ENCODE measurements at regions not wholly inside any gene's neighbourhood (a gene's known extent, or its start where the extent isn't known, plus 50 kb on each side); places are given as distances from the start of the nearest gene placed in this dataset.

DNA sequence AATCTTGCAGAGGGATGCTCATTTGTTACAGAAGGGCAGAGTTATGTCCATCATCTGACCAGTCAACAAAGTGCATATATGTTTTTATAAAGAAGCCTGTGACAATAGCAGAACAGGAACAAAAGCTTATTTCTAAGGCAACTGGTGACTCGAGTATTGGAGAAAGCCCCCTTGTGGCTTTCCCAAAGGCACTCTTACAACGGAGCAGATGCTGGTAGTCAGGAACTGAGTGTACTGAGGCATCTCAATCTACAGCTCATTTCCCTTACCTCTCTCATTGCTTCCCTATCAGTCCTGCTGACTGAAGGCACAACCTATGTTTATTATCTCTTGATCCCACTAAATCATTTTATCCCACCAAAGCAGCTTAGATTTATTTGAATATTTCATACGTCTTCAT is 557.1 kb upstream of the CHAC2 start:
- TF ChIP-seq BHLHE40 (IDR thresholded peaks at IDR 0.05; ENCODE audit: low read depth, low read length) (no peak), ESRRA (IDR thresholded peaks at IDR 0.05; ENCODE audit: borderline replicate concordance, low read length) (no peak), RFX5 (IDR thresholded peaks at IDR 0.05) (no peak), POLR2A (IDR thresholded peaks at IDR 0.05; ENCODE audit: low read length) (no peak), KDM5A (IDR thresholded peaks at IDR 0.05) (no peak), PHF8 (IDR thresholded peaks at IDR 0.05; ENCODE audit: borderline replicate concordance, low read depth) (no peak), CBX8 (IDR thresholded peaks at IDR 0.05) (no peak)
- TF ChIP-seq, protein P1, sequence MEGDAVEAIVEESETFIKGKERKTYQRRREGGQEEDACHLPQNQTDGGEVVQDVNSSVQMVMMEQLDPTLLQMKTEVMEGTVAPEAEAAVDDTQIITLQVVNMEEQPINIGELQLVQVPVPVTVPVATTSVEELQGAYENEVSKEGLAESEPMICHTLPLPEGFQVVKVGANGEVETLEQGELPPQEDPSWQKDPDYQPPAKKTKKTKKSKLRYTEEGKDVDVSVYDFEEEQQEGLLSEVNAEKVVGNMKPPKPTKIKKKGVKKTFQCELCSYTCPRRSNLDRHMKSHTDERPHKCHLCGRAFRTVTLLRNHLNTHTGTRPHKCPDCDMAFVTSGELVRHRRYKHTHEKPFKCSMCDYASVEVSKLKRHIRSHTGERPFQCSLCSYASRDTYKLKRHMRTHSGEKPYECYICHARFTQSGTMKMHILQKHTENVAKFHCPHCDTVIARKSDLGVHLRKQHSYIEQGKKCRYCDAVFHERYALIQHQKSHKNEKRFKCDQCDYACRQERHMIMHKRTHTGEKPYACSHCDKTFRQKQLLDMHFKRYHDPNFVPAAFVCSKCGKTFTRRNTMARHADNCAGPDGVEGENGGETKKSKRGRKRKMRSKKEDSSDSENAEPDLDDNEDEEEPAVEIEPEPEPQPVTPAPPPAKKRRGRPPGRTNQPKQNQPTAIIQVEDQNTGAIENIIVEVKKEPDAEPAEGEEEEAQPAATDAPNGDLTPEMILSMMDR (IDR thresholded peaks at IDR 0.05) = no peak

All from A549 (cell line).